CD4-positive, CD25-positive, alpha-beta regulatory T cell (primary cell): ENCODE measurements at regions not wholly inside any gene's neighbourhood (a gene's known extent, or its start where the extent isn't known, plus 50 kb on each side); places are given as distances from the start of the nearest gene placed in this dataset.
"Not testable (repeated sequence)": the region's sequence is repeated elsewhere in the genome, so short reads cannot be mapped to it uniquely, and the experiment has no call there.

Experiments used
- ATAC-seq, 2 donors: fragments of 150-1000 bp; cut with Tn5 transposase; one replicate each; pipeline ENCODE4 v1.10.0; 2021; ENCODE audit warnings: low read depth in 2 of 2, moderate number of reproducible peaks in 2 of 2, moderate library complexity in 1 of 2
- DNase-seq, 3 donors: peaks; one replicate each; pipeline versions ENCODE4 v3.0.0 to v3.0.0-alpha.2; 2012 to 2022; ENCODE audit warnings: mixed read lengths in 1 of 3
- H3K27ac ChIP-seq: one replicate; pipeline ENCODE4 v1.7.0; 2013; ENCODE audit warnings: mild to moderate bottlenecking, low read length; ENCODE audit not compliant: insufficient read depth, poor library complexity, severe bottlenecking
- H3K27me3 ChIP-seq: one replicate; pipeline ENCODE4 v1.7.0; 2013; ENCODE audit warnings: low read length; ENCODE audit not compliant: control insufficient read depth, insufficient read depth
- H3K36me3 ChIP-seq: one replicate; pipeline ENCODE4 v1.7.0; 2013; ENCODE audit warnings: mild to moderate bottlenecking, low read length, moderate library complexity; ENCODE audit not compliant: control insufficient read depth, insufficient read depth
- H3K4me1 ChIP-seq: 2 replicates; pipeline ENCODE4 v1.7.0; 2013; ENCODE audit warnings: mild to moderate bottlenecking, low read length; ENCODE audit not compliant: insufficient read depth, control insufficient read depth, poor library complexity, severe bottlenecking
- H3K4me3 ChIP-seq: one replicate; pipeline ENCODE4 v1.7.0; 2013; ENCODE audit warnings: low read depth, mild to moderate bottlenecking, low read length, moderate library complexity
- H3K9me3 ChIP-seq, 2 experiments: 1 replicate in 1 of 2; 2 replicates in 1 of 2; pipeline ENCODE4 v1.7.0; 2013; ENCODE audit warnings: low read length in 2 of 2, mild to moderate bottlenecking in 1 of 2, moderate library complexity in 1 of 2; ENCODE audit not compliant: control insufficient read depth in 2 of 2
- H3K27ac Mint-ChIP-seq, 3 donors: one replicate each; pipeline ENCODE4 v1.8.0; 2020 to 2022; ENCODE audit warnings: mild to moderate bottlenecking in 3 of 3, mixed read lengths in 3 of 3, moderate library complexity in 2 of 3
- H3K27me3 Mint-ChIP-seq: one replicate; pipeline ENCODE4 v1.8.0; 2022; ENCODE audit warnings: mild to moderate bottlenecking, mixed read lengths
- H3K36me3 Mint-ChIP-seq: one replicate; pipeline ENCODE4 v1.8.0; 2020; ENCODE audit warnings: mixed read lengths
- H3K4me1 Mint-ChIP-seq, 4 donors: one replicate each; pipeline ENCODE4 v1.8.0; 2020 to 2022; ENCODE audit warnings: mixed read lengths in 4 of 4, mild to moderate bottlenecking in 1 of 4
- H3K4me3 Mint-ChIP-seq, 4 donors: one replicate each; pipeline ENCODE4 v1.8.0; 2020 to 2022; ENCODE audit warnings: mild to moderate bottlenecking in 4 of 4, mixed read lengths in 4 of 4, moderate library complexity in 3 of 4
- H3K9me3 Mint-ChIP-seq, 7 donors: one replicate each; pipeline ENCODE4 v1.8.0; 2020 to 2022; ENCODE audit warnings: mixed read lengths in 7 of 7, mild to moderate bottlenecking in 3 of 7, moderate library complexity in 2 of 7

DNA sequence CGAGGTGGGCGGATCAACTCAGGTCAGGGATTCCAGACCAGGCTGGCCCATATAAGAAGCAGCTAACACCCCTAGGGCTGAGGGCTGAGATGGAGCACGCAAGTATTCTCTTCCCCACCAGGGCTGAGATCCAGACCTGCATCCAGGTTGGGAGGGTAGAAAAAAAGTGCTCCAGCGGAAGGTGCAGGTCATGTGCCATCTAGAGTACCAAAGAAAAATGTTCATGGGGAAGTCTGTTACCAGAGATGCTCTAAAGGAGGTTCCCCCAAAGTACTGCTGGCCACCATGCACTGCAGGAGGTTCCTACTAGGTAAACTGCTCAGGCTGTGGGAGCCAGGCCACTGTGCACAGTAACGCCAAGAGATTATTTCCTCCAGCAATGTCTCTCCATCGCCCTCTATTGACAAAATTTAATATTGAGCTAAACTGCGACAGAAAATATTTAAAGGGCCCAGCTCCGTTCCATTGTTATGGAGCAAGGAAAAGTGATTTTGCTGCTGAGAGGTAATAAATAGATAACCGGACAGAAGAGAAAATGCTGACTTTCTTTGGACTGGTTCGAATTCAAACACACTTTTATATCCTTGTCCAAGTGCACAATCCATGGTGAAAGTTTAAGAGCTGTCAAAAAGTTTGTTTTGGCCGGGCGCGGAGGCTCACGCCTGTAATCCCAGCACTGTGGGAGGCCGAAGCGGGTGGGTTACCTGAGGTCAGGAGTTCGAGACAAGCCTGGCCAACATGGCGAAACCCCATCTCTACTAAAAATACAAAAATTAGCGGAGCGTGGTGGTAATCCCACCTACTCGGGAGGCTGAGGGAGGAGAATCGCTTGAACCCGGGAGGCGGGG, 159.9 kb downstream of the OR2B2 start:
- peak overlapping the region; percentile 95 to 100 (median 100) for H3K27ac Mint-ChIP-seq
- Histone ChIP-seq H3K27me3 (no peaks in the 10 kb centered on the region), H3K4me1 (peaks cover 18% of the 10 kb centered on the region), H3K36me3 (no peaks in the 10 kb centered on the region), H3K4me3 (peak overlapping the region; percentile 94), H3K27ac (peak overlapping the region; percentile 99), H3K9me3 (no peaks in the 10 kb centered on the region)
- H3K36me3 Mint-ChIP-seq, result peaks cover 4% of the 10 kb centered on the region
- H3K4me1 Mint-ChIP-seq, result peaks cover 9 to 31% (median 19%) of the 10 kb centered on the region in 4 donors
- DNase-seq, result peak; percentile 18 to 87 (median 78)
- peak overlapping the region; percentile 94 to 100 (median 97) for H3K4me3 Mint-ChIP-seq
- peak; percentile 50 to 54 for ATAC-seq
- peaks cover 39% of the 10 kb centered on the region for H3K27me3 Mint-ChIP-seq
- H3K9me3 Mint-ChIP-seq, result peaks cover 0 to 7% (median 0%) of the 10 kb centered on the region in 7 donors

- no peak for ATAC-seq
- peaks cover 4% of the 10 kb centered on the region for H3K4me1 ChIP-seq
- H3K27ac Mint-ChIP-seq, result no peak overlapping the region
- peaks cover 0 to 7% (median 0%) of the 10 kb centered on the region in 7 donors for H3K9me3 Mint-ChIP-seq
- H3K27me3 Mint-ChIP-seq, result peaks cover 33% of the 10 kb centered on the region
- peaks cover 3 to 13% (median 8%) of the 10 kb centered on the region in 4 donors for H3K4me1 Mint-ChIP-seq
- peaks cover 4% of the 10 kb centered on the region for H3K36me3 Mint-ChIP-seq
- DNase-seq, result no peak
- peak overlapping the region in 1 of 4 donors; percentile 12 for H3K4me3 Mint-ChIP-seq
- no peak overlapping the region for H3K27ac ChIP-seq
- peaks cover 6% of the 10 kb centered on the region for H3K27me3 ChIP-seq
- no peaks in the 10 kb centered on the region for H3K9me3 ChIP-seq
- no peak overlapping the region for H3K4me3 ChIP-seq
- H3K36me3 ChIP-seq, result no peaks in the 10 kb centered on the region
These were observed 163.5 kb downstream of the OR2B2 start for GRCh38 chr6:27748661-27749060.

GRCh38 chr6:27747637-27748036, 164.6 kb downstream of the OR2B2 start:
- ATAC-seq, result no peak
- peaks cover 3 to 12% (median 5%) of the 10 kb centered on the region in 4 donors for H3K4me1 Mint-ChIP-seq
- peak overlapping the region in 1 of 3 donors; percentile 89 for H3K27ac Mint-ChIP-seq
- Histone ChIP-seq H3K27ac (no peak overlapping the region), H3K4me1 (no peaks in the 10 kb centered on the region), H3K36me3 (no peaks in the 10 kb centered on the region), H3K9me3 (no peaks in the 10 kb centered on the region), H3K27me3 (peaks cover 8% of the 10 kb centered on the region), H3K4me3 (no peak overlapping the region)
- peaks cover 36% of the 10 kb centered on the region for H3K27me3 Mint-ChIP-seq
- no peaks in the 10 kb centered on the region for H3K36me3 Mint-ChIP-seq
- DNase-seq, result no peak
- peaks cover 0 to 3% (median 0%) of the 10 kb centered on the region in 7 donors for H3K9me3 Mint-ChIP-seq
- H3K4me3 Mint-ChIP-seq, result no peak overlapping the region

GRCh38 chr6:27746860-27747259, 165.3 kb downstream of the OR2B2 start:
- H3K27ac Mint-ChIP-seq, H3K9me3 Mint-ChIP-seq, H3K9me3 ChIP-seq, H3K4me3 ChIP-seq, ATAC-seq, H3K4me3 Mint-ChIP-seq, DNase-seq, H3K27ac ChIP-seq, H3K36me3 Mint-ChIP-seq, H3K27me3 ChIP-seq, H3K4me1 Mint-ChIP-seq, H3K4me1 ChIP-seq, H3K36me3 ChIP-seq: not testable (repeated sequence)
- peaks cover 35% of the 10 kb centered on the region for H3K27me3 Mint-ChIP-seq

DNA sequence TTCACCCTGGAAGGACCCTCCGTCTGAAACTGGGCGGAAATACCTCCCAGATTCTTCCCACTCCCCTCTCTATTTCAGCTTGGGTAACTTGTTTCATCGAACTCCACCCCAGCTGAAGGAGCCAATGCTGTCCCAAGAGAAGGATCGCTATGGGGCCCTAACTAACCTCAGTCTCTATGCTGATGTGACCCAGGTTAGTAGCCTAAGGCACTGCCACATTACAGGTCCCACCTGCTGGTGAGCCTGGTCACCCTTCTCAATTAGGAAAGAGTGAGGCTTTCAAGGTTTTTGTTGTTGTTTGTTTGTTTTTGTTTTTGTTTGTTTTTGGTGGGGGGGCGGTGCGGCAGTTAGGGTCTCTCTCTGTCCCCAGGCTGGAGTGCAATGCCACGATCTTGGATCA, 168.4 kb downstream of the OR2B2 start:
- no peak for DNase-seq
- H3K4me1 ChIP-seq, result no peaks in the 10 kb centered on the region
- no peak overlapping the region for H3K27ac ChIP-seq
- no peak overlapping the region for H3K4me3 ChIP-seq
- H3K27me3 ChIP-seq, result peaks cover 8% of the 10 kb centered on the region
- Mint-ChIP-seq H3K4me3 (no peak overlapping the region), H3K36me3 (no peaks in the 10 kb centered on the region), H3K9me3 (no peaks in the 10 kb centered on the region), H3K27me3 (peaks cover 39% of the 10 kb centered on the region), H3K27ac (no peak overlapping the region), H3K4me1 (peaks cover 0 to 9% (median 4%) of the 10 kb centered on the region in 4 donors)
- ATAC-seq, result no peak
- no peaks in the 10 kb centered on the region for H3K9me3 ChIP-seq
- no peaks in the 10 kb centered on the region for H3K36me3 ChIP-seq

- peaks cover 5% of the 10 kb centered on the region for H3K4me1 ChIP-seq
- Mint-ChIP-seq H3K36me3 (no peaks in the 10 kb centered on the region), H3K9me3 (peaks cover 0 to under 1% (median 0%) of the 10 kb centered on the region in 7 donors), H3K27me3 (peaks cover 44% of the 10 kb centered on the region), H3K27ac (no peak overlapping the region), H3K4me1 (peaks cover 3 to 16% (median 6%) of the 10 kb centered on the region in 4 donors), H3K4me3 (no peak overlapping the region)
- ATAC-seq, result no peak
- H3K27me3 ChIP-seq, result peaks cover 8% of the 10 kb centered on the region
- no peaks in the 10 kb centered on the region for H3K36me3 ChIP-seq
- H3K27ac ChIP-seq, result no peak overlapping the region
- H3K9me3 ChIP-seq, result no peaks in the 10 kb centered on the region
- H3K4me3 ChIP-seq, result no peak overlapping the region
- DNase-seq, result no peak
These were observed 169.2 kb downstream of the OR2B2 start for GRCh38 chr6:27742833-27743573.

- H3K27me3 Mint-ChIP-seq, result peaks cover 35% of the 10 kb centered on the region
- DNase-seq, H3K27ac Mint-ChIP-seq: not testable (repeated sequence)
These were observed 172.3 kb downstream of the OR2B2 start for GRCh38 chr6:27739902-27740301.

More at GRCh38 chr6:27739902-27740301, 172.3 kb downstream of the OR2B2 start:
- not testable (repeated sequence) for H3K9me3 Mint-ChIP-seq, ATAC-seq, H3K9me3 ChIP-seq, H3K27ac ChIP-seq, H3K4me3 Mint-ChIP-seq, H3K36me3 ChIP-seq, H3K36me3 Mint-ChIP-seq, H3K27me3 ChIP-seq, H3K4me3 ChIP-seq
- peaks cover 0 to 20% (median 10%) of the 10 kb centered on the region in 4 donors for H3K4me1 Mint-ChIP-seq
- peaks cover 10% of the 10 kb centered on the region for H3K4me1 ChIP-seq
